ENCODE measurements at regions not wholly inside any gene's neighbourhood (a gene's known extent, or its start where the extent isn't known, plus 50 kb on each side); places are given as distances from the start of the nearest gene placed in this dataset.

GRCh38 chr15:70238917-70239316 is 141.2 kb upstream of the TLE3 start:
- TF ChIP-seq EZH2 (IDR thresholded peaks at IDR 0.05; ENCODE audit: borderline replicate concordance, low read depth, low read length, poor library complexity, severe bottlenecking) (no peak), CTCF (conservative IDR thresholded peaks at IDR 0.05; ENCODE audit: low read depth, low read length) (no peak)

Data from A673 (cell line).